NT2/D1 (cell line): ENCODE measurements at regions not wholly inside any gene's neighbourhood (a gene's known extent, or its start where the extent isn't known, plus 50 kb on each side); places are given as distances from the start of the nearest gene placed in this dataset.

Experiments
- SUZ12 ChIP-seq: IDR thresholded peaks from 2 replicates; pipeline ENCODE4 v1.6.1; 2011; ENCODE audit not compliant: insufficient read length, insufficient read depth; ENCODE audit errors: extremely low read depth
- YY1 ChIP-seq: IDR thresholded peaks from 2 replicates; pipeline ENCODE4 v1.6.1; 2011; ENCODE audit not compliant: insufficient read length, insufficient read depth

DNA sequence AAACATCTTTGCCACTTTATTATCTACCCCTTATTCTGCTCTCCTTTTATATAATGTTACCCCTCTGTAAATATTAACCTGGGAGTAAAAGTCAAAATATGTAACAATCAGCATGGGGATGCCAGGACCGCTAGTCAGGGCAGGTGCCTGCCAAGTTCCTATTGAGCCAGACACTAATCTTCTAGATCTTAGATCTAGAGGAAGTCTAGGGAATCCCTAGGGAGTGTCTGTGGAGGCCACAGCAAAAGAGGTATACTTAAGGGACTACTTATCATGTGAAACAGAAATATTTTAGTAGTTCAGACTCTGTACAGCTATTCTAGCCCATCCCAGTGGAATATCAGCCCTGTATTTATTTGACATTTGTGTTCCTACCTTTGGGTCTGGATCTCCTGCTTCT lies 600.8 kb upstream of the CDH2 start:
- TF ChIP-seq SUZ12 (no peak), YY1 (no peak)
